OCI-LY7 (cell line): ENCODE measurements at regions not wholly inside any gene's neighbourhood (a gene's known extent, or its start where the extent isn't known, plus 50 kb on each side); places are given as distances from the start of the nearest gene placed in this dataset.

Experiments used
- BruUV-seq: library from RNA; stranded (reverse); fragments of 400-500 nt; replicated peaks from 2 replicates; lab custom pipeline; 2021; lab: Mats Ljungman, UMichigan
- CTCF ChIA-PET: fragments of 300-600 bp; sonication (Branson Sonifier 250); formaldehyde crosslinking; loops from one replicate; lab custom pipeline; 2022; ENCODE audit warnings: antibody characterized with exemption; ENCODE audit not compliant: unreplicated experiment; lab: Charles Lee
- POLR2A ChIA-PET: fragments of 300-600 bp; sonication (Branson Sonifier 250); formaldehyde crosslinking; loops from one replicate; lab custom pipeline; 2022; ENCODE audit warnings: antibody characterized with exemption; lab: Charles Lee
- DNase-seq: peaks from one replicate; pipeline ENCODE4 v3.0.0-alpha.2; 2015; ENCODE audit warnings: low spot score
- H2AFZ ChIP-seq: fragments of 200-600 bp; sonication (generic), shearing (Covaris generic); 2 replicates; pipeline ENCODE4 v1.6.1; 2014; ENCODE audit warnings: mild to moderate bottlenecking, antibody characterized with exemption, low read length, moderate library complexity
- H3K27ac ChIP-seq: fragments of 200-600 bp; sonication (generic); 2 replicates; pipeline ENCODE4 v1.5.1; 2014; ENCODE audit warnings: mixed run types, low read depth, mild to moderate bottlenecking, moderate library complexity, low read length, inconsistent platforms; ENCODE audit not compliant: poor library complexity, severe bottlenecking
- H3K36me3 ChIP-seq: fragments of 200-600 bp; sonication (generic); 2 replicates; pipeline ENCODE4 v1.6.1; 2014; ENCODE audit warnings: mild to moderate bottlenecking, antibody characterized with exemption, low read length, moderate library complexity, mixed read lengths; ENCODE audit not compliant: insufficient read depth
- H3K4me1 ChIP-seq: fragments of 200-600 bp; sonication (generic); 2 replicates; pipeline ENCODE4 v1.5.1; 2014; ENCODE audit warnings: mild to moderate bottlenecking, low read length; ENCODE audit not compliant: insufficient read depth, poor library complexity, severe bottlenecking
- H3K4me2 ChIP-seq: fragments of 200-600 bp; sonication (generic); 2 replicates; pipeline ENCODE4 v1.6.1; 2014; ENCODE audit warnings: mild to moderate bottlenecking, low read length
- H3K4me3 ChIP-seq: fragments of 200-600 bp; sonication (generic); 2 replicates; pipeline ENCODE4 v1.5.1; 2014; ENCODE audit warnings: mild to moderate bottlenecking, low read depth, low read length; ENCODE audit not compliant: poor library complexity, severe bottlenecking
- H3K79me2 ChIP-seq: fragments of 200-600 bp; sonication (generic); 2 replicates; pipeline ENCODE4 v1.6.1; 2016; ENCODE audit warnings: low read depth, mild to moderate bottlenecking, low read length, moderate library complexity, mixed read lengths; ENCODE audit not compliant: insufficient read depth
- H3K9me2 ChIP-seq: fragments of 200-600 bp; sonication (generic); 2 replicates; pipeline ENCODE4 v1.6.1; 2016; ENCODE audit warnings: mild to moderate bottlenecking, low read length, mixed read lengths; ENCODE audit not compliant: insufficient read depth
- H3K9me3 ChIP-seq: fragments of 200-600 bp; sonication (generic); 2 replicates; pipeline ENCODE4 v1.6.1; 2014; ENCODE audit warnings: mild to moderate bottlenecking, mixed run types, low read length, mixed read lengths
- H4K20me1 ChIP-seq: fragments of 200-600 bp; sonication (generic); 2 replicates; pipeline ENCODE4 v1.6.1; 2014; ENCODE audit warnings: mild to moderate bottlenecking, antibody characterized with exemption, low read length, moderate library complexity, mixed read lengths; ENCODE audit not compliant: insufficient read depth
- CTCF ChIP-seq: fragments of 200-600 bp; sonication (generic); conservative IDR thresholded peaks from 2 replicates; pipeline ENCODE4 v1.5.1; 2014; ENCODE audit warnings: mild to moderate bottlenecking, antibody characterized with exemption, low read length, moderate library complexity, mixed read lengths
- EZH2phosphoT487 ChIP-seq: fragments of 200-600 bp; sonication (generic); IDR thresholded peaks from 2 replicates; pipeline ENCODE4 v1.6.1; 2018; ENCODE audit warnings: low read depth, borderline replicate concordance, mild to moderate bottlenecking, mixed run types, antibody characterized with exemption, low read length, moderate library complexity, mixed read lengths
- intact Hi-C: fragments of 100-400 bp; cut with micrococcal nuclease; formaldehyde crosslinking; loops from one replicate; pipeline ENCODE4 v1.10.0; 2022; ENCODE audit not compliant: unreplicated experiment

GRCh38 chr14:87489196-87489819, 503.7 kb downstream of the GALC start:
- Histone ChIP-seq H3K9me3 (no peaks in the 10 kb centered on the region), H3K4me1 (no peaks in the 10 kb centered on the region), H3K4me2 (no peak overlapping the region), H4K20me1 (no peaks in the 10 kb centered on the region), H3K9me2 (no peaks in the 10 kb centered on the region), H2AFZ (no peak overlapping the region), H3K79me2 (no peaks in the 10 kb centered on the region), H3K36me3 (no peaks in the 10 kb centered on the region), H3K27ac (no peak overlapping the region), H3K4me3 (no peak overlapping the region)
- no TSS peak for BruUV-seq
- ChIA-PET POLR2A (interaction anchor here (0.6 to 1.8 kb wide), 2 partner anchors 9 to 239 kb away, joined by 3 to 4 read pairs; no protein-coding TSS in a partner anchor), CTCF (no interaction called here)
- intact Hi-C loops, result no loop called here
- no peak for TF ChIP-seq CTCF
- no peak for TF ChIP-seq EZH2phosphoT487
- no peak for DNase-seq

GRCh38 chr14:87483271-87484260, 509.4 kb downstream of the GALC start:
- BruUV-seq, result no TSS peak
- DNase-seq, result no peak
- TF ChIP-seq CTCF, result no peak
- TF ChIP-seq EZH2phosphoT487, result no peak
- POLR2A ChIA-PET, result interaction anchor here (0.5 to 1.4 kb wide), 4 partner anchors 11 to 96 kb away, joined by 3 to 4 read pairs (median 4); no protein-coding TSS in a partner anchor
- Histone ChIP-seq H4K20me1 (no peaks in the 10 kb centered on the region), H3K27ac (no peak overlapping the region), H3K9me3 (no peaks in the 10 kb centered on the region), H3K4me3 (no peak overlapping the region), H3K79me2 (no peaks in the 10 kb centered on the region), H3K9me2 (no peaks in the 10 kb centered on the region), H3K4me2 (no peak overlapping the region), H3K4me1 (no peaks in the 10 kb centered on the region), H3K36me3 (no peaks in the 10 kb centered on the region), H2AFZ (no peak overlapping the region)
- CTCF ChIA-PET, result no interaction called here
- intact Hi-C loops, result no loop called here

GRCh38 chr14:87468531-87468930, 524.5 kb downstream of the GALC start:
- ChIA-PET POLR2A (no interaction called here), CTCF (no interaction called here)
- Histone ChIP-seq H3K27ac (no peak overlapping the region), H3K4me3 (no peak overlapping the region), H3K4me2 (no peak overlapping the region), H4K20me1 (no peaks in the 10 kb centered on the region), H3K79me2 (no peaks in the 10 kb centered on the region), H3K9me2 (no peaks in the 10 kb centered on the region), H3K36me3 (no peaks in the 10 kb centered on the region), H3K9me3 (no peaks in the 10 kb centered on the region), H2AFZ (no peak overlapping the region), H3K4me1 (no peaks in the 10 kb centered on the region)
- TF ChIP-seq CTCF (no peak), EZH2phosphoT487 (no peak)
- intact Hi-C loops, result no loop called here
- BruUV-seq, result no TSS peak
- DNase-seq, result no peak
